HG03045 (cell line): ENCODE measurements at regions not wholly inside any gene's neighbourhood (a gene's known extent, or its start where the extent isn't known, plus 50 kb on each side); places are given as distances from the start of the nearest gene placed in this dataset.

Experiments used
- ATAC-seq: cut with Tn5 transposase; IDR thresholded peaks from one replicate; pipeline ENCODE4 v1.9.1; 2021; ENCODE audit warnings: mild to moderate bottlenecking, moderate library complexity; ENCODE audit not compliant: unreplicated experiment

- no peak for ATAC-seq
Measured at GRCh38 chrX:129188231-129188630, 335.1 kb downstream of the SMARCA1 start.

GRCh38 chrX:129176710-129177109, 346.6 kb downstream of the SMARCA1 start:
- ATAC-seq = no peak

- ATAC-seq = no peak
Measured at GRCh38 chrX:129161108-129161507, 362.2 kb downstream of the SMARCA1 start.

GRCh38 chrX:129158505-129158904, 364.8 kb downstream of the SMARCA1 start:
- no peak for ATAC-seq

- no peak for ATAC-seq
Measured at GRCh38 chrX:129145840-129146272, 377.4 kb downstream of the SMARCA1 start.

GRCh38 chrX:129145385-129145784, 377.9 kb downstream of the SMARCA1 start:
- no peak for ATAC-seq

DNA sequence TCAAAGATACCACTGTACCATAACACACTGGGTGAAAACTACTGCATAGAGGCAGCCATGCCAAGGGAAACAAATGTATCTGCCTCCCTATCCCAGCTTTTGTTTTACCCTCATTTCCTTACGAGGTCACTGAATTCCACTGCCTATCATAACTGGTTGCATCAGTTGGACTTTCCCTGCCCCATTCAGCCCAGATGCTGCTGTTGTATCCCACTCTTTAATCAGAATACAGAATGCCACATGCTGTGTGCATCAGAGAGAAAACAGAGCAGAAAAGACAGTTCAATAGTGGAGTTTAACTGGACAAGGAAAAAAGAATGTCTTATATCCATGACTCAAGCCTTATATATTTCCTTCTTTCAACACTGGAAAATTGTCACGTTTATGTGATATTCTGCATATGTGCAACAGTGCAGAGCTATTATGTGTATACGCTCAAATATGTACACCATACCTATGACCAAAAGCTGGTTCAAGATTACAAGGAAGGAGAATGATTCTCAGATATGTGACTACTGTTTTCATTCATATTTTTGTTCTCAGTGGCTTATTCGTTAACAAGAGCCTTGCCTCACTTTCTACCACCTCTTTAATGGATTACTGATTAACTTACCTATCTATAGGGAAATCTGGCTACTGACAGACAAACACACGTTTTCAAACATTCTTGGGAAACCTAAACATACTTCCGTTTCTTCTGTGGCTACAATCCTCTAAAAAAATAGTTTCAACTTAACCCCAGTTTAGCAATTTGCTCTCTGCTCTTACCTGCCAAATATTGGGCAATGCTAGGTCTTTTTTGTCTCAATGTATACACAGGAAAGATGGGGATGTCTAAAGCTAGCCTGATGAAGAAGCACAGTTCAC, 378.9 kb downstream of the SMARCA1 start:
- ATAC-seq = no peak

DNA sequence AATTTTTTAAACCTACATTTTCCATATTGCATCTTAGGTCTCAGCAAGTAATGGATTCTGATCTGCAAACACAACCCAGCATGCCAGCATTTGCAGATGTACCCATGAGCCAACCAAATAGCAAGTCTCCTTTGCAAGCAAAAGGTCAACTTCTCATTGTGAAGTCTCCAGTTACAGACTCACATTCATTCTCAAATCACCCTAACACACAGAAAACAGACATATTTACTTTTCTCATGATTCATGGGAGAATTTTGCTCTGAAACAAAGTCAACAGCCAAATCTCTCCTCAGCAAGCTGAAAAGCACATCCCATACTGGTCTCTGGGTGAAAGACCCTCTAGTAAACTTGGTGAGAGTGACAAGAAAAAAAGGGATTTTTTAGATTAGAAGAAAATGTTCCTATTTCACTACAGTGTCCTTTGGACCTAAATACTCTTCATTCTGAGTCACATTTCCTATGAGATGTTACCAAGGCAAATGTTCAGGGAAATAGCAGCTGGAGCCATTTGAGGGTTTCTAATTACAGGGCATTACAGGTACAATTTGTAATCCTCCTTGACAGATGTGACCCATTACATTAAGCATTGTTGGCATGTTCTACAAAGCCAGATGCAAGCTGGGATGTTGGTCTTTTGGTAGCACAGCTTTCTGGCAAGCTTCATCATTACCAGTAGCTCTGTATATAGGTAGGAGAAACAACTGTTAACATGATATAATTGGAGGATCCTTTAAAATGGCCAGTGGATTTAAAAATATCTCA, 383.3 kb downstream of the SMARCA1 start:
- ATAC-seq = no peak

- ATAC-seq = no peak
Measured at GRCh38 chrX:129125122-129125914, 398.0 kb downstream of the SMARCA1 start.

DNA sequence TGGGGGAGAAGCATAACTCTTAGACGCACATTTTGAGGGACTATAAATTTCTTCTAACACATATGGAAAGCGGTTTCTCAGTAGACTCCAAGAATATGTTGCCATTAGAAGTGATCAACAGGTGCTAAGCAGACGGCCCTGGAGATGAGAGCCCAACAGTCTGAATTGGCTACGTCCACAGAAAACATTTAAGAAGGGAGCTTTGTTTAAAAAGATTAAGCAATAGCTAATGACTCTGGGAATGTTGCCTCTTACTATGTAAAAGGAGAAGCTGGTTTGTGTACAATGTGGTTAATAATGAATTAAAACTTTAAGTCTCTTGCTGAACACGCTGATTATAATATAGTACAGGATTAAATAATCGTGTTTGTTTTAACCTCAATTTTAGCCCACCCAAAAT, 399.5 kb downstream of the SMARCA1 start:
- ATAC-seq = no peak

- no peak for ATAC-seq
Measured at GRCh38 chrX:129116676-129117470, 406.4 kb downstream of the SMARCA1 start.

GRCh38 chrX:129115935-129116334, 407.4 kb downstream of the SMARCA1 start:
- ATAC-seq = no peak

DNA sequence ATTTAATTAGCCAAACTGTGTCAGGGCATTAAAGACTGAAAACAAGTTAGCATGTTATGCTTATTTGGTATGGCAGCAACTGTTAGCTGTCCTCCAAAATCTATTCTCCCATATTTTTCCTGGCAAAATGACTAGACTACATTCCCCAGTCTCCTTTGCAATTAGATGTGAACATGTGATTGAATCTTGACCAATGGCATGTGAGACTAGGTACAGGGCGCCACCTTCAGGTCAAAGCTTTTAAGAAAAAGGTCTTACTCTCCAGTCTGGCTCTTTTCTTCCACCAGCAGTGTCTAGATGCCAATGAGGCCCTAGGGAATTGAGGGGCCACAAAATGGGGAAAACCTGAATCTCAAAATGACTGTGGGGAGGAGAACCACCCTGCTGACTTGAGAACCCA, 408.2 kb downstream of the SMARCA1 start:
- no peak for ATAC-seq

- no peak for ATAC-seq
Measured at GRCh38 chrX:129111081-129111798, 412.1 kb downstream of the SMARCA1 start.

- no peak for ATAC-seq
Measured at GRCh38 chrX:129108936-129109335, 414.4 kb downstream of the SMARCA1 start.

DNA sequence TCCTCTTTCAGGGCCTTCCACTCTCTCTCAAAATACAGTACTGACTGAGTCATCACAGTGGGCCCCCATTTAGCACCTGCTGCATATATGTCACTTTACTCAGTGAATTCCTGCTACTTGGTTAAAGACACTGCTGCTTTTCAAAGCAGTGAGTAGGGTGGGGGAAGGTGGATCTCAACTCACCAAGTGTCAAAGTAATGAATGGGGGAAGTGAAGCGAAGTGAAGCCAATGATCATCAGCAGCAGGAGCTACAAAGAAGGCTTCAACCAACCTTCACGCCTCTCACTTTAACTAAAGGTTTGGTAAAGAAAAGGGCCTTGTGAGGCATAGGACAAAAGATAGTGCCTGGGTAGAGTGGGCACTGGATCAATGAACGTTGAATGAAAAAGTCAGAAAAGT, 424.1 kb downstream of the SMARCA1 start:
- no peak for ATAC-seq

DNA sequence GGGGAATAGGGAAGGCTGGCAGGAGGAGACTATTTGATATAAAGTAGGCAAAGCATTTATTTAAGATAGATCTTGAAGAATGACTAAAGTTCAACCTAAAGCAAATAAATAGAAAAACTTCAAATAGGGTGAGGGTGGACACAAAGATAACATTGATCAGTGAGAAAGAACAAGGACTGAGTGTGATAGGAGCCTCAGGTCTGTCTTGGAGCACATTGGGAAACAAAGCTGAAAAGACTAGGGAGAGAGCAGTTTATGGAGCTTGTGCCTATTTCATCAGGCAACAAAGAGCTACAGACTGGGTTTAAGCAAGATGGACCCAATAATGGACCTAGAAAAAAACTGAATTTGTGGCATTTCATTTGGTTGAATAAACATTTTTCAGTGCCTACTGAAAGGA, 425.6 kb downstream of the SMARCA1 start:
- ATAC-seq = no peak

DNA sequence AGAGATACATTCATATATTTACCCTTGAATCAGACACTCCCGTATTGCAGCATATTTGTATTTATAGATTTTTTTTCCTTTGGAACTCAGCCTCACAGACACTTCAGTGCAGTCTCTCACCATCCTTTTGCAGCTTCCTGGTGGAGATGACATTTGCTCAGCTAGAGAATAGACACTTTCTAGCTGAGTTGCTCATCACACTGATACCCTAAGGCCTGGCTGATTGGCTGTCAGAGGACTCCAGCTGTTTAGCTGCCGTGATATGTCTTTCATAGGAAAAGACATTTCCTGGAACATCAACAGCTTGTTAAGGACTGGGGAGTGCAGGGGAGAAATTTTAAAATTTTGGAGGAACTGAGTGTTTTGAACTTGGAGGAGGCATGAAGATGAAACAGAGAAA, 429.6 kb downstream of the SMARCA1 start:
- no peak for ATAC-seq

- no peak for ATAC-seq
Measured at GRCh38 chrX:129092757-129093156, 430.5 kb downstream of the SMARCA1 start.

DNA sequence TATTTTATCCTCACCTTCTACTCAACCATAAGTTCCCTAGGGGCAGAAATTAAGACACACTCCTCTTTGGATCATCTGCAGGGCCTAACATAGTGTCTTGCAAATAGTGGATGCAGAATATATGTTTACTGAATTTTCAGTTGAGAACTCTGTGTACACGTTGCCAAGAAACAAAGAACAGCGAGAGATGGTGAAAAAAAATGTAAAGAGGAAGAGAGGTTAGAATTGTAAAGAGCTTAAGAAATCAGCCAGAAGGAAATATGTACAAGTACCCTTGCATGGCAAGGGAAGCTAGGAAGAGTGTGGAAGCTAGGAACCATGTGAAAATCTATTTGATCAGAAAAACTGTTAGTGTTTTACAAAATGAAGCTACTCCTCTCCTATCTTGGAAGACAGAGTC, 431.0 kb downstream of the SMARCA1 start:
- ATAC-seq = no peak
